PC-9 (cell line): ENCODE measurements at regions not wholly inside any gene's neighbourhood (a gene's known extent, or its start where the extent isn't known, plus 50 kb on each side); places are given as distances from the start of the nearest gene placed in this dataset.

Experiments
- BruUV-seq: library from RNA; stranded (reverse); fragments of 400-500 nt; replicated peaks from 2 replicates; lab custom pipeline; 2021; lab: Mats Ljungman, UMichigan
- CTCF ChIA-PET: fragments of 300-600 bp; sonication (Branson Sonifier 250); formaldehyde crosslinking; loops from one replicate; lab custom pipeline; 2022; ENCODE audit warnings: antibody characterized with exemption; lab: Charles Lee
- POLR2A ChIA-PET: fragments of 300-600 bp; sonication (Branson Sonifier 250); formaldehyde crosslinking; loops from one replicate; lab custom pipeline; 2022; ENCODE audit warnings: antibody characterized with exemption; ENCODE audit not compliant: unreplicated experiment; lab: Charles Lee
- DNase-seq, 2 experiments: peaks; one replicate each; pipeline versions ENCODE4 v3.0.0 to v3.0.0-alpha.2; 2015 to 2022; ENCODE audit warnings: mixed read lengths in 1 of 2
- H2AFZ ChIP-seq: fragments of 200-600 bp; sonication (generic); 2 replicates; pipeline ENCODE4 v1.8.1; 2017; ENCODE audit warnings: antibody characterized with exemption
- H3F3A ChIP-seq: fragments of 200-600 bp; sonication (generic); 2 replicates; pipeline ENCODE4 v1.8.1; 2017; ENCODE audit warnings: antibody characterized with exemption, mild to moderate bottlenecking, low read depth; ENCODE audit not compliant: insufficient read depth
- H3K27ac ChIP-seq: fragments of 200-600 bp; sonication (generic); 2 replicates; pipeline ENCODE4 v1.6.1; 2016; ENCODE audit warnings: mixed run types
- H3K27me3 ChIP-seq: fragments of 200-600 bp; sonication (generic); 2 replicates; pipeline ENCODE4 v1.6.1; 2016; ENCODE audit warnings: low read depth, mixed run types; ENCODE audit not compliant: insufficient read depth
- H3K36me3 ChIP-seq: fragments of 200-600 bp; sonication (generic); 2 replicates; pipeline ENCODE4 v1.6.1; 2016; ENCODE audit warnings: low read depth, mixed run types
- H3K4me1 ChIP-seq: fragments of 200-600 bp; sonication (generic); replicated peaks from 2 replicates; pipeline ENCODE4 v1.6.1; 2016; ENCODE audit warnings: mixed run types; ENCODE audit not compliant: insufficient read depth
- H3K4me2 ChIP-seq: fragments of 200-600 bp; sonication (generic); 2 replicates; pipeline ENCODE4 v1.6.1; 2017; ENCODE audit warnings: mixed run types
- H3K4me3 ChIP-seq: fragments of 200-600 bp; sonication (generic); 2 replicates; pipeline ENCODE4 v1.6.1; 2016; ENCODE audit warnings: mixed run types
- H3K79me2 ChIP-seq: fragments of 200-600 bp; sonication (generic); 2 replicates; pipeline ENCODE4 v1.6.1; 2017; ENCODE audit warnings: low read depth, mixed run types
- H3K9me2 ChIP-seq: fragments of 200-600 bp; sonication (generic); 2 replicates; pipeline ENCODE4 v1.8.1; 2017; ENCODE audit warnings: mild to moderate bottlenecking; ENCODE audit not compliant: insufficient read depth
- H3K9me3 ChIP-seq: fragments of 200-600 bp; sonication (generic); 2 replicates; pipeline ENCODE4 v1.8.1; 2016; ENCODE audit warnings: low read depth; ENCODE audit not compliant: insufficient read depth
- H4K20me1 ChIP-seq: fragments of 200-600 bp; sonication (generic); 2 replicates; pipeline ENCODE4 v1.8.1; 2017; ENCODE audit not compliant: insufficient read depth
- EZH2 ChIP-seq: fragments of 200-600 bp; sonication (generic); IDR thresholded peaks from 2 replicates; pipeline ENCODE4 v1.8.0; 2017; ENCODE audit warnings: antibody characterized with exemption, low read depth
- intact Hi-C: fragments of 100-400 bp; cut with micrococcal nuclease; formaldehyde crosslinking; loops from one replicate; pipeline ENCODE4 v1.10.0; 2022; ENCODE audit not compliant: unreplicated experiment
- TF ChIP-seq, protein P1 (sequence below): fragments of 200-600 bp; sonication (generic); conservative IDR thresholded peaks from 2 replicates; pipeline ENCODE4 v1.6.1; 2017; ENCODE audit warnings: mixed run types, antibody characterized with exemption, mild to moderate bottlenecking, moderate library complexity

DNA sequence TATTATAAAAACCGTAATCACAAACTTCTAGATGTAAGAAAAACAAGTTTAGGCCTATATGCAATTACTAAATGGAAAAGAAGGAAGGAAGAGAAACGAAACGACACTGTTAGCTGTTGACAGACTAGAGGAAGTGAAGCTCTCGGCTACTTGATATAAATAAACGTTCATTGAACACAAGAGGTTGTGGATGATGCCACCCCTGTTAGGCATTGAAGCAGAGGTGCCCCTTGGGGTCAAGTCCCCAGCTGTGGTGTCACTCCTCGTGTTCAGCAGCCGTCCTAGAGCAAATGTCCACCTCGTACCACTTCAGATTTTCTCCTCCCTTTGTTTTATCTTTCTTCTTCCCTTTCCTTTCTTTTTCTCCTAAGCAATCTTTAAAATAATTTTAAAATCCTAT, 146.5 kb upstream of the UBE2E1 start:
- ChIA-PET CTCF (no interaction called here), POLR2A (no interaction called here)
- Histone ChIP-seq H2AFZ (no peak overlapping the region), H3K4me3 (no peak overlapping the region), H3K9me3 (peaks cover 5% of the 10 kb centered on the region), H3K36me3 (no peaks in the 10 kb centered on the region), H4K20me1 (no peaks in the 10 kb centered on the region), H3K27me3 (no peaks in the 10 kb centered on the region), H3K27ac (no peak overlapping the region), H3K9me2 (no peaks in the 10 kb centered on the region), H3K4me1 (peaks cover 4% of the 10 kb centered on the region), H3K79me2 (no peaks in the 10 kb centered on the region), H3F3A (0 out of 2 replicates have a peak, but pooled peaks cover 1% of the 10 kb centered on the region), H3K4me2 (no peak overlapping the region)
- no peak for DNase-seq
- TF ChIP-seq EZH2, result no peak
- TF ChIP-seq, protein P1, sequence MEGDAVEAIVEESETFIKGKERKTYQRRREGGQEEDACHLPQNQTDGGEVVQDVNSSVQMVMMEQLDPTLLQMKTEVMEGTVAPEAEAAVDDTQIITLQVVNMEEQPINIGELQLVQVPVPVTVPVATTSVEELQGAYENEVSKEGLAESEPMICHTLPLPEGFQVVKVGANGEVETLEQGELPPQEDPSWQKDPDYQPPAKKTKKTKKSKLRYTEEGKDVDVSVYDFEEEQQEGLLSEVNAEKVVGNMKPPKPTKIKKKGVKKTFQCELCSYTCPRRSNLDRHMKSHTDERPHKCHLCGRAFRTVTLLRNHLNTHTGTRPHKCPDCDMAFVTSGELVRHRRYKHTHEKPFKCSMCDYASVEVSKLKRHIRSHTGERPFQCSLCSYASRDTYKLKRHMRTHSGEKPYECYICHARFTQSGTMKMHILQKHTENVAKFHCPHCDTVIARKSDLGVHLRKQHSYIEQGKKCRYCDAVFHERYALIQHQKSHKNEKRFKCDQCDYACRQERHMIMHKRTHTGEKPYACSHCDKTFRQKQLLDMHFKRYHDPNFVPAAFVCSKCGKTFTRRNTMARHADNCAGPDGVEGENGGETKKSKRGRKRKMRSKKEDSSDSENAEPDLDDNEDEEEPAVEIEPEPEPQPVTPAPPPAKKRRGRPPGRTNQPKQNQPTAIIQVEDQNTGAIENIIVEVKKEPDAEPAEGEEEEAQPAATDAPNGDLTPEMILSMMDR, result no peak
- intact Hi-C loops, result no loop called here
- BruUV-seq, result no TSS peak

- intact Hi-C loops, result no loop called here
- POLR2A ChIA-PET, result no interaction called here
Observed at GRCh38 chr3:23659840-23660430, 145.8 kb upstream of the UBE2E1 start.

DNA sequence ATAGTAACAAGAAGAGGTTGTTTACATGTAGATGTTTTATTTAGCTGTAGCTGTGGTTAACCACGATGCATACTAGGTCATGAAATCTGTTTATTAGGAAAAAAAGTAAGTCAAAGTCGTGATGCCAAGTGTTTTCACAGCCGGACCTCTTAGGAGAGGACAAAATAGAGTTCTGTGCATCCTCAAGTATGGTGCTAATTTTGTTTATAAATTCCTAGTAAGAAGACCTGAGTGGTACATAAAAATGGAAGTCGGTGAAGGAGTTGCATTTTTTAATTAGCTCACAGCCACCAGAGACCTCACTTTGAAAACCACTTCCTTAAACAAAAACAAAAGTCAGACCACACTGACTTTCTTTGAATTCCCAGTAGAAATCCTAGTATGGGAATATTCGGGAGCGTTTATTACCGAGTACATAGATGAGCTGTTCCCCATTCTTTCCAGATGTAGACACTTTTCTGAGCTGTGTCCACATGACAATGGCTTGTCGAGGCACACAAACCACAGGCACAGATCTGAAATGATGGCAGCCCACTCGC, 143.6 kb upstream of the UBE2E1 start:
- no peaks in the 10 kb centered on the region for H3K36me3 ChIP-seq
- no peaks in the 10 kb centered on the region for H3K9me2 ChIP-seq
- no peaks in the 10 kb centered on the region for H3K79me2 ChIP-seq
- no peak overlapping the region for H3K4me3 ChIP-seq
- H3K9me3 ChIP-seq, result no peaks in the 10 kb centered on the region; the same call in 1 of the 2 replicates
- intact Hi-C loops, result no loop called here
- TF ChIP-seq EZH2, result no peak
- TF ChIP-seq, protein P1, result no peak
- H2AFZ ChIP-seq, result no peak overlapping the region
- no peak overlapping the region for H3K4me2 ChIP-seq
- POLR2A ChIA-PET, result no interaction called here
- no peak for DNase-seq
- H3F3A ChIP-seq, result peaks cover 8% of the 10 kb centered on the region; the same call in 1 of the 2 replicates
- H4K20me1 ChIP-seq, result no peaks in the 10 kb centered on the region
- CTCF ChIA-PET, result no interaction called here
- BruUV-seq, result no TSS peak
- no peaks in the 10 kb centered on the region for H3K27me3 ChIP-seq
- peaks cover 17% of the 10 kb centered on the region for H3K4me1 ChIP-seq
- H3K27ac ChIP-seq, result no peak overlapping the region

More at GRCh38 chr3:23659840-23660430, 145.8 kb upstream of the UBE2E1 start:
- Histone ChIP-seq H3K36me3 (no peaks in the 10 kb centered on the region), H3K4me3 (no peak overlapping the region), H3K9me3 (peaks cover 5% of the 10 kb centered on the region), H3K79me2 (no peaks in the 10 kb centered on the region), H4K20me1 (no peaks in the 10 kb centered on the region), H3K27me3 (no peaks in the 10 kb centered on the region), H3K9me2 (no peaks in the 10 kb centered on the region), H3K4me2 (no peak overlapping the region), H3K4me1 (peaks cover 9% of the 10 kb centered on the region), H3K27ac (no peak overlapping the region), H3F3A (peaks cover 5% of the 10 kb centered on the region; the same call in 1 of the 2 replicates), H2AFZ (no peak overlapping the region)
- CTCF ChIA-PET, result no interaction called here
- no peak for DNase-seq
- TF ChIP-seq, protein P1, result no peak
- TF ChIP-seq EZH2, result no peak
- no TSS peak for BruUV-seq
